Hepatocyte (in vitro differentiated cells): ENCODE measurements at regions not wholly inside any gene's neighbourhood (a gene's known extent, or its start where the extent isn't known, plus 50 kb on each side); places are given as distances from the start of the nearest gene placed in this dataset.
A peak's percentile ranks its signal among the peaks of the same experiment; 100 is the strongest.

ENCODE experiments used
- DNase-seq: peaks from one replicate; pipeline ENCODE4 v3.0.0-alpha.2; 2016; ENCODE audit warnings: low spot score
- H2AFZ ChIP-seq: fragments of 200-600 bp; sonication (generic); 2 replicates; pipeline ENCODE4 v1.6.0; 2016; ENCODE audit warnings: antibody characterized with exemption, mild to moderate bottlenecking
- H3K27ac ChIP-seq: fragments of 200-600 bp; sonication (generic); 2 replicates; pipeline ENCODE4 v1.5.1; 2016; ENCODE audit warnings: mild to moderate bottlenecking
- H3K27me3 ChIP-seq: fragments of 200-600 bp; sonication (generic); 2 replicates; pipeline ENCODE4 v1.6.1; 2016
- H3K36me3 ChIP-seq: fragments of 200-600 bp; sonication (generic); replicated peaks from 2 replicates; pipeline ENCODE4 v1.5.1; 2016; ENCODE audit warnings: low read depth; ENCODE audit not compliant: insufficient read depth
- H3K4me1 ChIP-seq: fragments of 200-600 bp; sonication (generic); 2 replicates; pipeline ENCODE4 v1.5.1; 2016; ENCODE audit warnings: mild to moderate bottlenecking, moderate library complexity; ENCODE audit not compliant: insufficient read depth
- H3K4me2 ChIP-seq: fragments of 200-600 bp; sonication (generic); 2 replicates; pipeline ENCODE4 v1.6.0; 2016
- H3K4me3 ChIP-seq: fragments of 200-600 bp; sonication (generic); 2 replicates; pipeline ENCODE4 v1.5.1; 2016; ENCODE audit warnings: mild to moderate bottlenecking
- H3K79me2 ChIP-seq: fragments of 200-600 bp; sonication (generic); 2 replicates; pipeline ENCODE4 v1.6.0; 2017; ENCODE audit warnings: mild to moderate bottlenecking
- H3K9me2 ChIP-seq: fragments of 200-600 bp; sonication (generic); replicated peaks from 2 replicates; pipeline ENCODE4 v1.6.0; 2017; ENCODE audit warnings: mild to moderate bottlenecking; ENCODE audit not compliant: insufficient read depth
- H3K9me3 ChIP-seq: fragments of 200-600 bp; sonication (generic); 2 replicates; pipeline ENCODE4 v1.5.1; 2016; ENCODE audit warnings: low read depth, mild to moderate bottlenecking
- H4K20me1 ChIP-seq: fragments of 200-600 bp; sonication (generic); 2 replicates; pipeline ENCODE4 v1.6.0; 2016; ENCODE audit warnings: mild to moderate bottlenecking; ENCODE audit not compliant: insufficient read depth, poor library complexity, severe bottlenecking
- EZH2 ChIP-seq: fragments of 200-600 bp; sonication (generic); IDR thresholded peaks from 2 replicates; pipeline ENCODE4 v1.6.1; 2016; ENCODE audit warnings: antibody characterized with exemption, mild to moderate bottlenecking, borderline replicate concordance
- EZH2phosphoT487 ChIP-seq: fragments of 200-600 bp; sonication (generic); IDR thresholded peaks from one replicate; pipeline ENCODE4 v1.6.1; 2018; ENCODE audit warnings: antibody characterized with exemption, mild to moderate bottlenecking, low read depth, moderate library complexity; ENCODE audit not compliant: unreplicated experiment, severe bottlenecking
- WGBS: methylation state at CpG from one replicate; pipeline ENCODE4 v1.1.6; 2016; ENCODE audit warnings: low lambda C conversion rate; ENCODE audit errors: missing lambda C conversion rate; 5-methylcytosine and 5-hydroxymethylcytosine counted together
- TF ChIP-seq, protein P1 (sequence below): fragments of 200-600 bp; sonication (generic); IDR thresholded peaks from 2 replicates; pipeline ENCODE4 v1.5.1; 2016; ENCODE audit warnings: antibody characterized with exemption, mild to moderate bottlenecking; ENCODE audit not compliant: poor library complexity

DNA sequence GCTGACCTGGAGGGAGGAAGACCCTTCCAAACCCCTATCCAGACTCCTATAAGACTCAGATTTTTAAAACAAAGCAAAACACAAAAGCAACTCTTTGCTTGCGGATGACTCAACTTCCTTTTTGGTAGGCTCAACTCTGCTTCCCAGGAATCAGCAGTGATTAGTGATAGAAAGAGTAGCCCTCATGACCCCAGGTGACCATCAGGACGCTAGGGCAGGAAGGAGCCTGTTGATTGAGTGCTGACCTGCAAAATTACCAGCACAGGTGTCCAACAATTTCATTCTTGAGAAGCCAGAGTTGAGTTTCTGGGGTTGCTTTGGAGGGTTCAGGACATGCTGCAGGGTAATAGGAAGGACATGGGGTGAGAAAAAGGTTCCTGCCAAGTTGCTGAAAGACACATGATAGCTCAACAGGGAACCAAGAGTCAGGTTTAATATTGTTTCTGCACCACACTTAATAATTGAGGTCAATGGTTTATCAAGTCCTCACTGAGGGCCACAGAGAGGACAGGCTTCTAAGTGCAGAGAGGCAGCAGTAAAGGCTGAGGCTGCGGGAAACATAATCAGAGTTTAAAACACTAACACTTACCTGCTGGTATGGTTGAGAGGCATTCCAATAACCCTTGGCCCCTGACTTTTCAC, 67.4 kb upstream of the BMP2 start:
- Histone ChIP-seq H3K36me3 (no peaks in the 10 kb centered on the region), H3K9me3 (no peaks in the 10 kb centered on the region), H3K4me2 (no peak overlapping the region), H3K4me1 (peaks cover 36% of the 10 kb centered on the region), H3K27ac (peak overlapping the region; percentile 21), H4K20me1 (no peaks in the 10 kb centered on the region), H3K9me2 (no peaks in the 10 kb centered on the region), H3K27me3 (no peaks in the 10 kb centered on the region), H3K79me2 (no peaks in the 10 kb centered on the region), H2AFZ (no peak overlapping the region), H3K4me3 (no peak overlapping the region)
- DNase-seq = no peak
- 71% methylated on average over 3 of the region's 3 CpGs for WGBS
- TF ChIP-seq, protein P1, sequence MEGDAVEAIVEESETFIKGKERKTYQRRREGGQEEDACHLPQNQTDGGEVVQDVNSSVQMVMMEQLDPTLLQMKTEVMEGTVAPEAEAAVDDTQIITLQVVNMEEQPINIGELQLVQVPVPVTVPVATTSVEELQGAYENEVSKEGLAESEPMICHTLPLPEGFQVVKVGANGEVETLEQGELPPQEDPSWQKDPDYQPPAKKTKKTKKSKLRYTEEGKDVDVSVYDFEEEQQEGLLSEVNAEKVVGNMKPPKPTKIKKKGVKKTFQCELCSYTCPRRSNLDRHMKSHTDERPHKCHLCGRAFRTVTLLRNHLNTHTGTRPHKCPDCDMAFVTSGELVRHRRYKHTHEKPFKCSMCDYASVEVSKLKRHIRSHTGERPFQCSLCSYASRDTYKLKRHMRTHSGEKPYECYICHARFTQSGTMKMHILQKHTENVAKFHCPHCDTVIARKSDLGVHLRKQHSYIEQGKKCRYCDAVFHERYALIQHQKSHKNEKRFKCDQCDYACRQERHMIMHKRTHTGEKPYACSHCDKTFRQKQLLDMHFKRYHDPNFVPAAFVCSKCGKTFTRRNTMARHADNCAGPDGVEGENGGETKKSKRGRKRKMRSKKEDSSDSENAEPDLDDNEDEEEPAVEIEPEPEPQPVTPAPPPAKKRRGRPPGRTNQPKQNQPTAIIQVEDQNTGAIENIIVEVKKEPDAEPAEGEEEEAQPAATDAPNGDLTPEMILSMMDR = no peak
- TF ChIP-seq EZH2phosphoT487 (no peak), EZH2 (no peak)

- no peak for DNase-seq
- WGBS = 94% methylated on average over 4 of the region's 4 CpGs
- H3K27me3 ChIP-seq = no peaks in the 10 kb centered on the region
- no peak overlapping the region for H3K4me2 ChIP-seq
- no peaks in the 10 kb centered on the region for H4K20me1 ChIP-seq
- H3K79me2 ChIP-seq = no peaks in the 10 kb centered on the region
- no peaks in the 10 kb centered on the region for H3K9me3 ChIP-seq
- TF ChIP-seq EZH2 = no peak
- TF ChIP-seq EZH2phosphoT487 = no peak
- TF ChIP-seq, protein P1 = no peak
- H3K9me2 ChIP-seq = no peaks in the 10 kb centered on the region
- peak overlapping the region; percentile 86 for H3K27ac ChIP-seq
- no peak overlapping the region for H3K4me3 ChIP-seq
- no peaks in the 10 kb centered on the region for H3K36me3 ChIP-seq
- H2AFZ ChIP-seq = no peak overlapping the region
- peaks cover 25% of the 10 kb centered on the region for H3K4me1 ChIP-seq
Observed at GRCh38 chr20:6698723-6699122, 68.8 kb upstream of the BMP2 start.

GRCh38 chr20:6698056-6698455, 69.4 kb upstream of the BMP2 start:
- TF ChIP-seq, protein P1 = no peak
- TF ChIP-seq EZH2 = no peak
- TF ChIP-seq EZH2phosphoT487 = no peak
- Histone ChIP-seq H3K4me2 (no peak overlapping the region), H3K79me2 (no peaks in the 10 kb centered on the region), H3K9me2 (no peaks in the 10 kb centered on the region), H3K36me3 (no peaks in the 10 kb centered on the region), H3K27me3 (no peaks in the 10 kb centered on the region), H2AFZ (no peak overlapping the region), H3K9me3 (no peaks in the 10 kb centered on the region), H3K4me3 (no peak overlapping the region), H4K20me1 (no peaks in the 10 kb centered on the region), H3K27ac (peak overlapping the region; percentile 93), H3K4me1 (peaks cover 25% of the 10 kb centered on the region)
- WGBS = 53% methylated on average over 6 of the region's 6 CpGs
- peak; percentile 84 for DNase-seq
